T47D (cell line): ENCODE measurements at regions not wholly inside any gene's neighbourhood (a gene's known extent, or its start where the extent isn't known, plus 50 kb on each side); places are given as distances from the start of the nearest gene placed in this dataset.
A peak's percentile ranks its signal among the peaks of the same experiment; 100 is the strongest.
"Not testable (repeated sequence)": the region's sequence is repeated elsewhere in the genome, so short reads cannot be mapped to it uniquely, and the experiment has no call there.

Source experiments
- DNase-seq, 2 experiments: peaks; one replicate each; pipeline versions ENCODE4 v3.0.0 to v3.0.0-alpha.2; 2011 to 2012; ENCODE audit warnings: low read depth in 1 of 2, low spot score in 1 of 2
- JUND ChIP-seq: IDR thresholded peaks from 2 replicates; pipeline ENCODE4 v1.6.1; 2012; ENCODE audit warnings: low read depth
- in situ Hi-C: cut with HindIII; loops from 2 replicates; pipeline ENCODE4 v1.10.0; 2016; ENCODE audit warnings: low sequenced_read_pairs, low pct_unique_long_range_greater_than_20kb

DNA sequence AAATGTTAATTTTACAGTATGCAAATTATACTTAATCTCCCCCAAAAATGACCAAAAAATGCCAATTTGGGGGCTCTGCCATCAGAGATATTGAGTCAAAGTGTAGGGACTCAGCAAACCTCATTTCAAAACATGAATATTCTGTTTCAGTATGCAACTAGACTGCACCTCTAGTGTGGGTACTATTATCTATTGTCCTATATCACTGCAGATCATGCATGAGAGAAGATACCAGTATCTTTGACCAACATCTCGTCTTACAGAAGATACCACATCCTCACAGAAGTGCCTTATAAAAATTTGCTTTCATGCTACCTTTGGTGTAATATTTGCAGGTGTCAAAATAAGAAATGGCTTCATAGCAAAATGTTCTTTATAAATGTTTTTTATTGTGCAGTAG, 623.8 kb downstream of the TENT5A start:
- DNase-seq, result no peak
- in situ Hi-C loops, result no loop called here

DNA sequence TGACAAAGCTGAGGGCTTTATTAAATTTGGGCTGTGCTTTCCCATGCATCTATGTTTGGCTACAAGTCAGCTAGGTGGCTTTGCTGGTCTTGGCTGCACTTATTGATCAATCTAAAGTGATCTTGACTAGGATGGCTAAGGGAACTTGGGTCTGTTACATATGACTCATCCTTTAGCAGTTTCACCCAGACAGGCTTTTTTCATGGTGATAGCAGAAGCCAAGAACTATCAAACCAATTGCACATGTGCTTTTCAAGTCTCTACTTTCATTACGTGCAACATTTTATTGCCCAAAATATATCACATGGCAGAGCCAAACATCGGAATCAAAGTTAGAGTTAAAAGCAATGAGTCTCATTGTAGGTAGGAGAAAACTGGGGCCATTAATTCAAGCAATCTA, 626.3 kb downstream of the TENT5A start:
- in situ Hi-C loops, result no loop called here
- DNase-seq, result no peak
- TF ChIP-seq JUND, result no peak

More for the DNA sequence above, 623.8 kb downstream of the TENT5A start:
- TF ChIP-seq JUND, result no peak

DNA sequence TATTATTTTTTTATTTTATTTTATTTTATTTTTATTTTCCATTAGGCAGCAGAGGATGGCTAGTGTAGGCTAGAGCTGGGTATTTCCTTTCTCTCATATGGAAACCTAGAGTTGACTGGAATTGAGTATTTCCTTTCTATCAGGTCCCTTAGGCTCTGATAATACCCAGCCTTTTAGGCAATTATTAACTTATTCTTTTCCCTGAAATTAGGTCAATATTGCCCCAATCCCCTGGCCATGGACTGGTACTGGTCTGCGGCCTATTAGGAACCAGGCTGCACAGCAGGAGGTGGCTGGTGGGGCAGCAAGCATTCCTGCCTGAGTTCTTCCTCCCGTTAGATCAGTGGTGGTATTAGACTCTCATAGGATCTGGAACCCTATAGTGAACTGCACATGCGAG, 632.2 kb downstream of the TENT5A start:
- in situ Hi-C loops, result no loop called here
- DNase-seq, result no peak
- TF ChIP-seq JUND, result no peak

DNA sequence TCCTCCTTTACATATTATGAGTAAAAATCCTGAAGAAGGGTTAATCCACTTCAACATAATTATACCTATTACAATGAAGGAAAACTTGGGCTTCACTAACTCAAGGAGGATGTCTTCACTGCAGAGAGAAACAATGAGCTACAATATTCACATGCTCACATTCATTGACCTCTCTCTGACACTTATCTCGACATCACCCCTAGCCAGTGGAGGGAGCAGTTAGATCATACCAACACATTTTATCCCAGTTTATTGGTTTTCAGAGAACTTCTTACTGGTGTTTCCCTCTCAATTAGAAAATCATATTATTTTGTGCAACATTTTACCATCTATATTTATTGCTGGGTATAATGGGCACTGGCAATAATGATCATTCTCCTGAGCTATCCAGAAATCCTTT, 646.5 kb downstream of the TENT5A start:
- in situ Hi-C loops, result no loop called here
- TF ChIP-seq JUND, result no peak
- peak in 1 of 2 experiments; percentile 0 for DNase-seq

DNA sequence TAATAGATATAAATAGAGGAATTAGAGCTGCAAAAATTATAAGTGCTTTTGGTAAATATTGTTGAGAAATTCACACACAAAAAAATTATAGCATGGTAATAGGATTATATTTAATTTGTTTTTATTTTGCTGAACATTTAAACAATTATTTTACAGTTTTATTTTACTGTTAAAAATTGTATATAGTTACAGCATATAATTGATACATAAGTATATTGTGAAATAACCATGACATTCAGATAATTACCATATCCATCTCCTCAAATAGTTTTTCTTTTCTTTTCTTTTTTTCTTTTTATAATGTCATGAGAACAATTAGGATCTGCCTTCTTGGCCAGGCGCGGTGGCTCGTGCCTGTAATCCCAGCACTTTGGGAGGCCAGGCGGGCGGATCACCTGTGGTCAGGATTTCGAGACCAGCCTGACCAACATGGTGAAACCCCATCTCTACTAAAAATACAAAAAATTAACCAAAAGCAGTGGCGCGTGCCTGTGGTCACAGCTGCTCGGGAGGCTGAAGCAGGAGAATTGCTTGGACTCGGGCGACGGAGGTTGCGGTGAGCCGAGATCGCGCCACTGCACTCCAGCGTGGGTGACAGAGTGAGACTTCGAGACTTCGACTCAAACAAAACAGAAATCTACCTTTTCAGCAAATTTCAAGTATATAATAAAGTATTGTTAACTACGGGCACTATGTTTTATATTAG, 654.2 kb downstream of the TENT5A start:
- no peak for DNase-seq
- TF ChIP-seq JUND, result no peak
- in situ Hi-C loops, result no loop called here

DNA sequence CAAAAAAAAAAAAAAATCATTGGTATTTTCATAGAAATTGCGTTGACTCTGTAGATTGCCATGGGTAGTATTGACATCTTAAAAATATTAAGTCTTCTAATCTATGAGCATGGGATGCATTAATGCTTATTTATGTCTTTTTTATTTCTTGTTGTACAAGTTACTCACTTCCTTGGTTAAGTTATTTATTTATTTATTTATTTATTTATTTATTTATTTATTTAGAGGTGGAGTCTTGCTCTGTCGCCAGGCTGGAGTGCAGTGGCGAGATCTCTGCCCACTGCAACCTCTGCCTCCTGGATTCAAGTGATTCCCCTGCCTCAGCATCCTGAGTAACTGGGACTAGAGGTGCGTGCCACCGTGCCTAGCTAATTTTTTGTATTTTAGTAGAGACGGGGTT, 656.0 kb downstream of the TENT5A start:
- DNase-seq, in situ Hi-C loops: not testable (repeated sequence)

DNA sequence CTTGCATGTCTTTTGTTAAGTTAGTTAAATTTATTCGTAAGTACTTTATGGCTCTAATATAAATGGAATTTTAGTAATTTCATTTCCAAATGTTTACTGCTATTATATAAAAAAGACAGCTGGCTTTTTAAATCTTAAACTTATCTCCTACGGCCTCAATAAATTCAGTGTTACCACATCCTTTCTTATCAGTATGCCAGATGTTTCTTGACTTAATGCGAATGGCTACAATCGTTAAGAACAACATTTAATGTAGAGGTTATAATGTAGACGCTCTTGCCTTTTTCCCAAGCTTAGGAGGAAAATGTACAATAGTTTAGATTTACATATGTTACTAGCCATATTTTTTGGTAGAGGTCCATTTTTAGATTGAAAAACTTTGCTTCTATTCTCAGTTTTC, 659.4 kb downstream of the TENT5A start:
- in situ Hi-C loops, result no loop called here
- no peak for TF ChIP-seq JUND
- no peak for DNase-seq

DNA sequence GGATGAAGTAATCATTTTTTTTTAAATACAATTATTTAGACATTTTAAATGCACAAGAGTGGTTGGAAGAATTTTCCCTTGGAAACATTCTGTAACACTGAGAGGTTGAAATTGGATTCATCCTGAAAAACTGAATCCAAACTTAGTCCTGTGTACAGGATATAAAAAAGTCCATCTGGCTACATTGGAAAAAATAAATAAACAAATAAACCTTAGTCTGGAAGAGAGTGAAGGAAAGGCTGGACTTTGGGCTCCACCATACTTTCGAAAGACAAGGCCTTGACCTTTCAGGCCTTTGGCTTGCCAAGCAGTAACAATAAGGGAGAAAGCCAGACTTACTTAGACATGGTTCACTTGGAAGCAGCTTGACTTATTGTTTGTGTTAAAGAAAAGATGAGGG, 664.3 kb downstream of the TENT5A start:
- TF ChIP-seq JUND, result no peak
- DNase-seq, result no peak
- in situ Hi-C loops, result no loop called here

DNA sequence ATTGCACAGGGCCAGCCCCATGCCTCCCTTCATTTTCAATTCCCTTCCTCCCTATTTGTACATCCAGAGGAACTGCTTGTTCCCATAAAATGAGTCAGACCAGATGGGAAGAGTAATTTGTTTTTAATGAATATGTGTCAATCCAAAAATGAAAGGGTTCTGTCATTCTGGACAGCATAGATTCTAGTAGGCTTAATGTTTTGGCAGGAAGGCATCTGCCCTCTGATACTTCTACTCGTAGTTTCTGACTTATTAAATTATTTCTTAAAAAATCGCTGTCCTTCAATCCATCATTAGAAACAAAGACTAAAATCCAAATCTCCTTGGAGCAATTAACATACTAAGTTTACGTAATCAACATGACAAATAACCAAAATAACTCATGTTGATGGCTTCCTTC, 665.5 kb downstream of the TENT5A start:
- no peak for DNase-seq
- in situ Hi-C loops, result no loop called here

DNA sequence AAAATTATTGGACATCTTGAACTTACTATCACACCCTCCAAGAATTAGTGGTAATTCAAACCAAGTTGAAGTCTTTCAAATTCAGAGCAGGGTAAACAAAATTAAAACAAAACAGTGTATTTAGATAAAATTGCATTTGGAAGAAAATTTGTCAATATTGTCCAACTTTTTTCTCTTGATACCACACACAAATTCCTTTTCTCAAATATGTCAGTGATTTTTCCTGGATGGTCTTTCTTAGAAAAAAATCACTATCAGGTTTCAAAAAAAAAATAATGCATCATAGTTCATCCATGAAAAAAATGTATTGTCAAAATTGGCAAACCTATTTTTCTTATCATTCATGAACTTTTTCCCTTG, 667.1 kb downstream of the TENT5A start:
- DNase-seq, result no peak
- in situ Hi-C loops, result no loop called here
- no peak for TF ChIP-seq JUND

More for the DNA sequence above, 665.5 kb downstream of the TENT5A start:
- no peak for TF ChIP-seq JUND

DNA sequence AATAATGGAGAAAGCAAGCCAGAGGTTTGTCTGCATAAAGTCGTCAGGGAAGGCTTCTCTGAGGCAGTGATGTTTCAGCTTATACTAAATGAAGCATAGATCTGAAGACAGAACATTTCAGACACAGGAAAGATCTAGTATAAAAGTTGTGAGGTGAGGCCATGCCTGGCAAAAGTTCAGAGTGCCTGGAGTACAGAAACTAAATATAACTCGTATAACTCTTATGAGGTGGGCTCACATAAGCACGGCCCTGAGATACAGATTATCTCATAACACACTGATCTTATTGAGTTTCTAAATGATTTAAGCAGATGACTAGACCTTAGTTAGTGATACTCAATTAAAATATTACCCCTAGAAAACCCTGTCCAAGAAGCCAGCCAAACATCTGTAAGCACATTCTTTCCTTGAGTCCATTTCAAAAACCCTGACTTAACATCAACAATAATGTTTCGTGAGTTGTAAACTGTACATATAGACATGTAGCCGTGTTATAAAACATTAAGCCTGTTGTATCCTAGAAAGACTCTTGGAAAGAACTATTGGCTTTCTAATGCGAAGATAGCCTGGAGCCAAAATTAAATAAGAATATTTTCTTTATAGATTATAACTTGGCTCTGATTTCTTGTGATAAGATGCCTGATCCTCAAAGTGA, 667.6 kb downstream of the TENT5A start:
- TF ChIP-seq JUND, result no peak
- in situ Hi-C loops, result no loop called here
- no peak for DNase-seq

DNA sequence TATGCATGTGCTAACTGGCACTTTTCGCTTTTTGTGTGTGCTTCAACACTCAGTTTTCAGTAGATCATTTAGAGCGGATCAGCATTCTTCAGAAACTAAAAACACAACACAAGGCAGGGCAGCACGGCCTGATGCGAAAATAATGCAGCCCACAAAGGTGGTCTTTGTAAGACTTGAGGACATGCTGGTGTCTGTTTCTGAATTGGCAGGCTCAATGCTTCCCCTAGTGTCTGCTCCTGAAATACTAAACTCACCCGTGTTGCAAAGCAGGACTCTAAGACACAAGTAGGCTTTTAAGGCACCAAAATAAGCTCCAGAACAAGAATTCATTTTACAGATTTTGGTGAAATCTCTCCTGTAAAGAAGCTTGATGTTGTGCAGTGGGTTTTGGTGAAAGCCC, 676.5 kb downstream of the TENT5A start:
- TF ChIP-seq JUND, result no peak
- in situ Hi-C loops, result no loop called here
- DNase-seq, result peak in 1 of 2 experiments; percentile 26

DNA sequence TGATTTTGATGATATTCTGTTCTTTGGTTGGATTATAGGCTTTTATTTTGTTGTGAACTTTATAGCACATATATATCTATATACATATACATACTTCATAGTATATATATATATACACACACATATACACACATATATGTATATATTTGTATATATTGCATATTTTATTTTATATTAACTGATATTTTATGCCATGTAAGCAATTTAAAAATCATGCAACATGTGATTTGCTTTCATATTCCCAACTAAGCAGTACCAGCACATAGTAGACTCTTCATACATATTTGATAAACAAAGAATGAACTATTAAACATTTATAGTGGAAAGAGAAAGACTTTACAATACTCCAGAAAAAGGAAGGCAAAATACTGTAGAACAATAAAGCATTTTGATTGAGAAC, 679.2 kb downstream of the TENT5A start:
- in situ Hi-C loops, result no loop called here
- DNase-seq, result no peak
- TF ChIP-seq JUND, result no peak

DNA sequence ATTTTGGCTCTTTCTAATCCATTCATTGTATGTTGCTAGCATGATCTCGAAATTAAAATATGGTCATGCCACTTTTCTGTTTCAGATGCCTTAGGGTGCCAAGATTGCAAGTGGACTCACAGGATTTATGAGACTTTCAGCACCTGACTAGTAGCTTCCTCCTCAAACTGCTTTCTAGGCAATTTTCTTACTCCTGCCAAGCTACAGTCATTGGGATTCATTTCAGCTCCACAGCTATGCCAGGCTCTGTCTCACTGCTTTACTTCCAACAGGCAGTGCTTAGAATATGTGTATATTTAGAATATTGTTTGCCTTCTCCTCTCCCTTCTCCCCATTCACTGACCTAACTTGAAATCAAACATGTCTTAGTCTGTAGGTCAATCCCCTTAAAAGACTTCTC, 681.4 kb downstream of the TENT5A start:
- TF ChIP-seq JUND, result no peak
- DNase-seq, result no peak
- in situ Hi-C loops, result no loop called here
